MM.1S (cell line): ENCODE measurements at regions not wholly inside any gene's neighbourhood (a gene's known extent, or its start where the extent isn't known, plus 50 kb on each side); places are given as distances from the start of the nearest gene placed in this dataset.

ENCODE experiments used
- DNase-seq: peaks from one replicate; pipeline ENCODE4 v3.0.0-alpha.2; 2015
- H2AFZ ChIP-seq: fragments of 300-600 bp; sonication (generic); 2 replicates; pipeline ENCODE4 v1.6.0; 2016; ENCODE audit warnings: antibody characterized with exemption, low read length
- H3F3A ChIP-seq: fragments of 300-600 bp; sonication (generic); 2 replicates; pipeline ENCODE4 v1.6.1; 2016; ENCODE audit warnings: mild to moderate bottlenecking, antibody characterized with exemption, low read length, moderate library complexity, mixed read lengths; ENCODE audit not compliant: insufficient read depth
- H3K27ac ChIP-seq: fragments of 300-600 bp; sonication (generic); 2 replicates; pipeline ENCODE4 v1.5.1; 2016; ENCODE audit warnings: mild to moderate bottlenecking, low read length
- H3K27me3 ChIP-seq: fragments of 300-600 bp; sonication (generic); replicated peaks from 2 replicates; pipeline ENCODE4 v1.6.0; 2016; ENCODE audit warnings: low read length; ENCODE audit not compliant: insufficient read depth
- H3K36me3 ChIP-seq: fragments of 300-600 bp; sonication (generic); replicated peaks from 2 replicates; pipeline ENCODE4 v1.6.1; 2016; ENCODE audit warnings: mild to moderate bottlenecking, low read length, mixed read lengths; ENCODE audit not compliant: insufficient read depth
- H3K4me1 ChIP-seq: fragments of 300-600 bp; sonication (generic); 2 replicates; pipeline ENCODE4 v1.6.1; 2016; ENCODE audit warnings: low read length, mixed read lengths
- H3K4me2 ChIP-seq: fragments of 300-600 bp; sonication (generic); 2 replicates; pipeline ENCODE4 v1.6.0; 2016; ENCODE audit warnings: low read depth, low read length
- H3K4me3 ChIP-seq: fragments of 300-600 bp; sonication (generic); 2 replicates; pipeline ENCODE4 v1.5.1; 2016; ENCODE audit warnings: low read length, mixed read lengths
- H3K79me2 ChIP-seq: fragments of 300-600 bp; sonication (generic); 2 replicates; pipeline ENCODE4 v1.6.1; 2016; ENCODE audit warnings: mixed run types, low read length, mixed read lengths
- H3K9ac ChIP-seq: fragments of 300-600 bp; sonication (generic); 2 replicates; pipeline ENCODE4 v1.6.1; 2016; ENCODE audit warnings: low read length, mixed read lengths
- H3K9me2 ChIP-seq: fragments of 300-600 bp; sonication (generic); replicated peaks from 2 replicates; pipeline ENCODE4 v1.6.1; 2016; ENCODE audit warnings: mild to moderate bottlenecking, low read length, mixed read lengths; ENCODE audit not compliant: insufficient read depth
- H3K9me3 ChIP-seq: fragments of 300-600 bp; sonication (generic); replicated peaks from 2 replicates; pipeline ENCODE4 v1.6.1; 2016; ENCODE audit warnings: mild to moderate bottlenecking, low read length, mixed read lengths; ENCODE audit not compliant: insufficient read depth
- H4K20me1 ChIP-seq: fragments of 300-600 bp; sonication (generic); 2 replicates; pipeline ENCODE4 v1.6.1; 2016; ENCODE audit warnings: mild to moderate bottlenecking, low read length, moderate library complexity, mixed read lengths; ENCODE audit not compliant: insufficient read depth
- EZH2 ChIP-seq: fragments of 300-600 bp; sonication (generic); optimal IDR thresholded peaks from 2 replicates; pipeline ENCODE3; 2017; ENCODE audit warnings: low read depth, mild to moderate bottlenecking, antibody characterized with exemption, low read length, mixed read lengths
- EZH2phosphoT487 ChIP-seq: fragments of 300-600 bp; sonication (generic); IDR thresholded peaks from 2 replicates; pipeline ENCODE4 v1.6.1; 2018; ENCODE audit warnings: antibody characterized with exemption, low read length
- TF ChIP-seq, protein P1 (sequence below): fragments of 300-600 bp; sonication (generic); IDR thresholded peaks from 2 replicates; pipeline ENCODE4 v1.5.1; 2016; ENCODE audit warnings: antibody characterized with exemption, low read length, mixed read lengths

DNA sequence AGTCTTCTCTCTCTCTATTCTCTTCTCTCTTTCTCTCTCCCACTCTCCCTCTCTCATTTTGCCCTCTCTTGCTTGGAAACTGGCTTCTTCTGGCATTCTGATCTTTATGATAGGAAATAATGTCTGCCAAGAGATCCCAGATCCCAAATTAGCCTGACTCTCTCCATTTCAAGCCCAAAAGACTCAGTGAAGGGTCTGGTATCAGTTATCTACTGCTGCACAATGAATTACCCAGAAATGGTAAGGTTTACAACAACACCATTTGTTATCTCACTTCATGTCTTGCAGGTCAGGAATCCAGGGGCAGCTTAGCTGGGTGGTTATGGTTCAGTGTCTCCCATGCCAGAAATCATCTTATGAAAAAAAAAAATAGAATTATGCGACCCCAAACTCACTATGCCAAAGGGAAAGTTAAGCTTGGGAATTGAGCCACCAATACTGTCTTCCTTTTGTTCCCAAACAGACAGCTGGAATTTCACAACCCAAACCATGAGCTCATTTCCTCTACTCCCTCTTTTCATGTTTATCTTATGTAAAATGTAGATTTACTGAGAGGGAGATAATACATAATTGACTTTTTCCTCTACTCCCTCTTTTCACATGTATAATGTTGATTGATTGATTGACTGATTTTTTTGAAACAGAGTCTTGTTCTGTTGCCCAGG lies 67.8 kb upstream of the FICD start:
- no peaks in the 10 kb centered on the region for H3K9me3 ChIP-seq
- H3K9me2 ChIP-seq: no peaks in the 10 kb centered on the region
- no peaks in the 10 kb centered on the region for H3K79me2 ChIP-seq
- no peaks in the 10 kb centered on the region for H3K4me1 ChIP-seq
- no peaks in the 10 kb centered on the region for H4K20me1 ChIP-seq
- TF ChIP-seq EZH2phosphoT487 (no peak), EZH2 (no peak)
- TF ChIP-seq, protein P1, sequence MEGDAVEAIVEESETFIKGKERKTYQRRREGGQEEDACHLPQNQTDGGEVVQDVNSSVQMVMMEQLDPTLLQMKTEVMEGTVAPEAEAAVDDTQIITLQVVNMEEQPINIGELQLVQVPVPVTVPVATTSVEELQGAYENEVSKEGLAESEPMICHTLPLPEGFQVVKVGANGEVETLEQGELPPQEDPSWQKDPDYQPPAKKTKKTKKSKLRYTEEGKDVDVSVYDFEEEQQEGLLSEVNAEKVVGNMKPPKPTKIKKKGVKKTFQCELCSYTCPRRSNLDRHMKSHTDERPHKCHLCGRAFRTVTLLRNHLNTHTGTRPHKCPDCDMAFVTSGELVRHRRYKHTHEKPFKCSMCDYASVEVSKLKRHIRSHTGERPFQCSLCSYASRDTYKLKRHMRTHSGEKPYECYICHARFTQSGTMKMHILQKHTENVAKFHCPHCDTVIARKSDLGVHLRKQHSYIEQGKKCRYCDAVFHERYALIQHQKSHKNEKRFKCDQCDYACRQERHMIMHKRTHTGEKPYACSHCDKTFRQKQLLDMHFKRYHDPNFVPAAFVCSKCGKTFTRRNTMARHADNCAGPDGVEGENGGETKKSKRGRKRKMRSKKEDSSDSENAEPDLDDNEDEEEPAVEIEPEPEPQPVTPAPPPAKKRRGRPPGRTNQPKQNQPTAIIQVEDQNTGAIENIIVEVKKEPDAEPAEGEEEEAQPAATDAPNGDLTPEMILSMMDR: no peak
- H3K9ac ChIP-seq: no peak overlapping the region
- H3K27me3 ChIP-seq: no peaks in the 10 kb centered on the region
- no peak overlapping the region for H3K4me2 ChIP-seq
- no peak overlapping the region for H3K27ac ChIP-seq
- DNase-seq: no peak
- H3K36me3 ChIP-seq: no peaks in the 10 kb centered on the region
- H3K4me3 ChIP-seq: no peak overlapping the region
- H3F3A ChIP-seq: no peaks in the 10 kb centered on the region
- no peak overlapping the region for H2AFZ ChIP-seq

DNA sequence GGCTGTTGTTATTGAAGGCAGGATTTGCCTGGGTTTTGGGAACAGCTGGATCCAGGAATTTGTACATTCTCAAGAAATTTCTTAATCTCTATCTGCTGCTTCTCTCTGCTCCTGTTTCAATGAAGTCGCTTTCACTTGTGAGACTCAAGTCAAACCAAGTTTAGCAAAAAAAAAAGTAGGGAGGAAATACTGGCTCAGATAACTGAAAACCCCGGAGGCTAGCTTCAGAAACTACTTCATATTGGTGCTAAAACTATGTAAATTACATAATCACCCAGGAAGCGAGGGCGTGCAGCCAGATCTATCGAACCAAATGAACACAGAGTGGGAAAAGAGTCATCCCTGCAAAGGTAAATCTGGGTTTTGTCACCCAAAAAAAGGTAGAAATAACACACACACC lies 68.3 kb upstream of the FICD start:
- Histone ChIP-seq H4K20me1 (no peaks in the 10 kb centered on the region), H3K4me2 (no peak overlapping the region), H3K9me2 (no peaks in the 10 kb centered on the region), H3K9me3 (no peaks in the 10 kb centered on the region), H3K4me3 (no peak overlapping the region), H3K27me3 (no peaks in the 10 kb centered on the region), H3K36me3 (no peaks in the 10 kb centered on the region), H3F3A (no peaks in the 10 kb centered on the region), H2AFZ (no peak overlapping the region), H3K9ac (no peak overlapping the region), H3K4me1 (no peaks in the 10 kb centered on the region), H3K27ac (no peak overlapping the region), H3K79me2 (no peaks in the 10 kb centered on the region)
- TF ChIP-seq EZH2 (no peak), EZH2phosphoT487 (no peak)
- TF ChIP-seq, protein P1: no peak
- DNase-seq: no peak

DNA sequence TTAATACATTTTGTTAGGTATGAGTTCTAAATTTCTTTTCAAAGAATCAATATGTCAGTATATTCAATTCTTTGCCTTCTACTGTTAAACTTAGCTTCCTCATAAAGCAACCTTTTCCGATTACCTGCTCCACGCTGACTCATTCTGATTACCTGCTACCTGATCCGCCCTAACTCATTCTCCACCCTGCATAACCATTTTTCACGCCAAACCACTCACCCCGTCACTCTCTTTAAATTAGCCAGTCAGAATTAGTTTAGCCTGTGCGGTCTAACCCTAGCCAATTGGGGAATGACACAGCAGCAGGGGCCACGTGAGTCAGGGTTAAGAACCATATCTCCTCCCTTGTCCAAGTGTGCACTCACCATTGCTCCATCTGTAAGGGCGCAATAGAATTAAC lies 72.2 kb upstream of the FICD start:
- Histone ChIP-seq H3K9ac (no peak overlapping the region), H3K79me2 (no peaks in the 10 kb centered on the region)

More for the DNA sequence above, 72.2 kb upstream of the FICD start:
- no peak overlapping the region for H3K4me3 ChIP-seq
- TF ChIP-seq, protein P1: no peak
- no peak for TF ChIP-seq EZH2phosphoT487
- no peak for TF ChIP-seq EZH2
- H4K20me1 ChIP-seq: no peaks in the 10 kb centered on the region
- H3K36me3 ChIP-seq: no peaks in the 10 kb centered on the region
- H3K27ac ChIP-seq: no peak overlapping the region
- no peaks in the 10 kb centered on the region for H3K4me1 ChIP-seq
- no peaks in the 10 kb centered on the region for H3K9me3 ChIP-seq
- no peaks in the 10 kb centered on the region for H3F3A ChIP-seq
- H3K9me2 ChIP-seq: no peaks in the 10 kb centered on the region
- H3K27me3 ChIP-seq: no peaks in the 10 kb centered on the region
- no peak overlapping the region for H3K4me2 ChIP-seq
- no peak overlapping the region for H2AFZ ChIP-seq
- DNase-seq: no peak
